ENCODE measurements at regions not wholly inside any gene's neighbourhood (a gene's known extent, or its start where the extent isn't known, plus 50 kb on each side); places are given as distances from the start of the nearest gene placed in this dataset.

- no peak for TF ChIP-seq CTCF (IDR thresholded peaks at IDR 0.05)
- TF ChIP-seq EP300 (IDR thresholded peaks at IDR 0.05), result no peak
Observed at GRCh38 chr1:56194701-56195300, 384.6 kb downstream of the PLPP3 start.
